ENCODE measurements at regions not wholly inside any gene's neighbourhood (a gene's known extent, or its start where the extent isn't known, plus 50 kb on each side); places are given as distances from the start of the nearest gene placed in this dataset.

DNA sequence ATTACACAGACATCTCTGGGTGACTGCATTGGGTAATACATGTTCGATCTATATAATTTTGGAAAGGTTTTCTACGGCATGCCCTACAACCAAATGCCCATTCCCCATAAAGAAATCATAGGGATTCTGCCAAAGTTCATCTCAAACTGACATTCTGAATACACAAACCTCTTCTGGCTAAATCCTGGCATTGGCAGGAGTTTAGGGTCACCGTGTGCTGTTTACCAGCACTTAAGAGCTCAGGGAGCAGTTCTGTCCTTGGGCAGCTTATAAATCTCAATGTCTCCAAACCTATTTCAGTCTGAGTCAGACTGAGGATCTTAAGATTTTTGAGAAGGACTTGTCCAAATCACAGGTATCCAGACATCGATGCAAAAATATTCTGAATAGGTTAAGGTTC is 809.6 kb upstream of the LRRN3 start:
- DNase-seq, result no peak

DNA sequence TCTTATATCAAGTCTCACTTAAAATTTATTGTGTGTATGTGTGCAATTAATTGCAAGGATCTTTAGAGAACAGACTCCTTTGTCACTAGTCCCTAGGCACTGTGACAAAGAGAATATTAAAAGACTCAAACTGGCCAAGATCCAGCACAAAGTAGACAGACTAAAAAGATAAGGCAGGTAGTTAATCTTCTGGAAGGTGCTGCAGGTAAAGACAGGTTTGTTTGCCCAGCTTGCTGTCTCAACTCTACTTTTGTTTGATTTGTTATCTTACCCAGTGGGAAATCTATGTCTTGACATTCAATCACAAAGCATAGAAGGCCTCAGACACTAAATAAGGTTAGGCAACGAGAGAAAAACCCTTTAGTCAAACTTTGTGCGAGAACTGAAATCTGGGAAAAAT is 807.9 kb upstream of the LRRN3 start:
- Histone ChIP-seq H3K4me2 (ENCODE audit: low read length) (no peak overlapping the region), H3K27ac (ENCODE audit: low read length) (no peak overlapping the region), H3K27me3 (ENCODE audit: low read length) (no peaks in the 10 kb centered on the region), H3K79me2 (ENCODE audit: low read length) (no peaks in the 10 kb centered on the region), H3K9ac (ENCODE audit: low read length) (no peak overlapping the region), H3K9me2 (replicated peaks; ENCODE audit: low read length) (no peaks in the 10 kb centered on the region), H3K9me3 (ENCODE audit: low read length) (no peaks in the 10 kb centered on the region), H3K36me3 (ENCODE audit: low read depth, low read length) (no peaks in the 10 kb centered on the region), H3K4me1 (ENCODE audit: insufficient read depth, low read length) (no peaks in the 10 kb centered on the region), H4K20me1 (ENCODE audit: low read length) (no peaks in the 10 kb centered on the region), H2AFZ (ENCODE audit: low read length) (no peak overlapping the region), H3K4me3 (ENCODE audit: low read length) (no peak overlapping the region), H3F3A (ENCODE audit: low read length, unreplicated experiment) (no peaks in the 10 kb centered on the region)
- ATAC-seq (no peak), DNase-seq (no peak)
- POLR2A ChIA-PET (ENCODE audit: unreplicated experiment), result no interaction called here
- TF ChIP-seq, protein P1, sequence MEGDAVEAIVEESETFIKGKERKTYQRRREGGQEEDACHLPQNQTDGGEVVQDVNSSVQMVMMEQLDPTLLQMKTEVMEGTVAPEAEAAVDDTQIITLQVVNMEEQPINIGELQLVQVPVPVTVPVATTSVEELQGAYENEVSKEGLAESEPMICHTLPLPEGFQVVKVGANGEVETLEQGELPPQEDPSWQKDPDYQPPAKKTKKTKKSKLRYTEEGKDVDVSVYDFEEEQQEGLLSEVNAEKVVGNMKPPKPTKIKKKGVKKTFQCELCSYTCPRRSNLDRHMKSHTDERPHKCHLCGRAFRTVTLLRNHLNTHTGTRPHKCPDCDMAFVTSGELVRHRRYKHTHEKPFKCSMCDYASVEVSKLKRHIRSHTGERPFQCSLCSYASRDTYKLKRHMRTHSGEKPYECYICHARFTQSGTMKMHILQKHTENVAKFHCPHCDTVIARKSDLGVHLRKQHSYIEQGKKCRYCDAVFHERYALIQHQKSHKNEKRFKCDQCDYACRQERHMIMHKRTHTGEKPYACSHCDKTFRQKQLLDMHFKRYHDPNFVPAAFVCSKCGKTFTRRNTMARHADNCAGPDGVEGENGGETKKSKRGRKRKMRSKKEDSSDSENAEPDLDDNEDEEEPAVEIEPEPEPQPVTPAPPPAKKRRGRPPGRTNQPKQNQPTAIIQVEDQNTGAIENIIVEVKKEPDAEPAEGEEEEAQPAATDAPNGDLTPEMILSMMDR (conservative IDR thresholded peaks at IDR 0.05; ENCODE audit: low read depth, low read length), result no peak
- TF ChIP-seq EZH2phosphoT487 (IDR thresholded peaks at IDR 0.05; ENCODE audit: borderline replicate concordance, low read length), result no peak
- TF ChIP-seq EZH2 (IDR thresholded peaks at IDR 0.05; ENCODE audit: low read length, unreplicated experiment), result no peak
- intact Hi-C loops (cut with micrococcal nuclease), result no loop called here
- no TSS peak for BruUV-seq (replicated peaks)
- CTCF ChIA-PET, result no interaction called here

More for the DNA sequence above, 809.6 kb upstream of the LRRN3 start:
- H4K20me1 ChIP-seq (ENCODE audit: low read length), result no peaks in the 10 kb centered on the region
- CTCF ChIA-PET, result no interaction called here
- H3K36me3 ChIP-seq (ENCODE audit: low read depth, low read length), result no peaks in the 10 kb centered on the region
- no peaks in the 10 kb centered on the region for H3K27me3 ChIP-seq (ENCODE audit: low read length)
- H2AFZ ChIP-seq (ENCODE audit: low read length), result no peak overlapping the region
- POLR2A ChIA-PET (ENCODE audit: unreplicated experiment), result no interaction called here
- TF ChIP-seq EZH2phosphoT487 (IDR thresholded peaks at IDR 0.05; ENCODE audit: borderline replicate concordance, low read length) (no peak), EZH2 (IDR thresholded peaks at IDR 0.05; ENCODE audit: low read length, unreplicated experiment) (no peak)
- TF ChIP-seq, protein P1 (conservative IDR thresholded peaks at IDR 0.05; ENCODE audit: low read depth, low read length), result no peak
- H3K4me3 ChIP-seq (ENCODE audit: low read length), result no peak overlapping the region
- no peaks in the 10 kb centered on the region for H3F3A ChIP-seq (ENCODE audit: low read length, unreplicated experiment)
- H3K9me2 ChIP-seq (replicated peaks; ENCODE audit: low read length), result no peaks in the 10 kb centered on the region
- no peaks in the 10 kb centered on the region for H3K4me1 ChIP-seq (ENCODE audit: insufficient read depth, low read length)
- no peak overlapping the region for H3K9ac ChIP-seq (ENCODE audit: low read length)
- no peaks in the 10 kb centered on the region for H3K79me2 ChIP-seq (ENCODE audit: low read length)
- H3K9me3 ChIP-seq (ENCODE audit: low read length), result no peaks in the 10 kb centered on the region
- H3K27ac ChIP-seq (ENCODE audit: low read length), result no peak overlapping the region
- no peak for ATAC-seq
- intact Hi-C loops (cut with micrococcal nuclease), result no loop called here
- no TSS peak for BruUV-seq (replicated peaks)
- H3K4me2 ChIP-seq (ENCODE audit: low read length), result no peak overlapping the region

DNA sequence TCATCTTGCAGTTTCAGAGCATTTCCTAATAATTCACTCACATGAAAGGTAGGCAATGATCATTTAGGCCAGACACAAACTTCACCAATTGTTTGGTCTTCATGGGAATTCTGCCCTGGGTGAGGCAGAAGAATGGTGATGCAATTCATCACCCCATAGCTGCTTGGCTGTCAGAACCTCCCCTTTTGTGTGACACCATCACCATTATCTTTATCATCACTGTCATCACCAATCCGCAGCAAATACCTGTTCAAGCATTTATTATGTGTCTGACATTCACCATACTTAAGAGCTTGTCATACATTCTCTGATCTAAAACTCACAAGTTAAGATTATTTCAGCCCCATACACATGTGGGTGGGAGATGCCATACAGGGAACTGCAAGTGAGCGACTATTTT is 799.5 kb upstream of the LRRN3 start:
- Histone ChIP-seq H3K36me3 (ENCODE audit: low read depth, low read length) (no peaks in the 10 kb centered on the region), H3K79me2 (ENCODE audit: low read length) (no peaks in the 10 kb centered on the region), H2AFZ (ENCODE audit: low read length) (no peak overlapping the region), H3K4me3 (ENCODE audit: low read length) (no peak overlapping the region), H3K27ac (ENCODE audit: low read length) (no peak overlapping the region), H4K20me1 (ENCODE audit: low read length) (no peaks in the 10 kb centered on the region), H3F3A (ENCODE audit: low read length, unreplicated experiment) (no peaks in the 10 kb centered on the region), H3K4me2 (ENCODE audit: low read length) (no peak overlapping the region), H3K9ac (ENCODE audit: low read length) (no peak overlapping the region), H3K9me2 (replicated peaks; ENCODE audit: low read length) (no peaks in the 10 kb centered on the region), H3K9me3 (ENCODE audit: low read length) (no peaks in the 10 kb centered on the region), H3K27me3 (ENCODE audit: low read length) (no peaks in the 10 kb centered on the region), H3K4me1 (ENCODE audit: insufficient read depth, low read length) (no peaks in the 10 kb centered on the region)
- no TSS peak for BruUV-seq (replicated peaks)
- ATAC-seq (no peak), DNase-seq (no peak)
- intact Hi-C loops (cut with micrococcal nuclease), result loop anchor here (10.0 kb wide), 1 partner anchor 197 kb away; no protein-coding TSS in a partner anchor
- CTCF ChIA-PET, result interaction anchor here (0.6 kb wide), 1 partner anchor 1319 kb away, joined by 4 read pairs; no protein-coding TSS in a partner anchor
- POLR2A ChIA-PET (ENCODE audit: unreplicated experiment), result no interaction called here
- TF ChIP-seq EZH2phosphoT487 (IDR thresholded peaks at IDR 0.05; ENCODE audit: borderline replicate concordance, low read length) (no peak), EZH2 (IDR thresholded peaks at IDR 0.05; ENCODE audit: low read length, unreplicated experiment) (no peak)
- TF ChIP-seq, protein P1 (conservative IDR thresholded peaks at IDR 0.05; ENCODE audit: low read depth, low read length), result no peak

Measured in PC-3 (cell line).